Astrocyte of the spinal cord (primary cell): ENCODE measurements at regions not wholly inside any gene's neighbourhood (a gene's known extent, or its start where the extent isn't known, plus 50 kb on each side); places are given as distances from the start of the nearest gene placed in this dataset.
"Not testable (repeated sequence)": the region's sequence is repeated elsewhere in the genome, so short reads cannot be mapped to it uniquely, and the experiment has no call there.

Source experiments
- DNase-seq: peaks from one replicate; pipeline ENCODE4 v3.0.0; 2011; ENCODE audit warnings: low read depth, low spot score
- H3K4me3 ChIP-seq: 2 replicates; pipeline ENCODE4 v1.5.1; 2011; ENCODE audit warnings: low read depth, mild to moderate bottlenecking, low read length, moderate library complexity
- CTCF ChIP-seq: IDR thresholded peaks from 2 replicates; pipeline ENCODE4 v1.5.1; 2012; ENCODE audit warnings: low read depth, mild to moderate bottlenecking, low read length, inconsistent platforms
- in situ Hi-C: cut with HindIII; loops from 2 replicates; pipeline ENCODE4 v1.10.0; 2017; ENCODE audit warnings: low sequenced_read_pairs

- H3K4me3 ChIP-seq = no peak overlapping the region
- no peak for DNase-seq
- no peak for TF ChIP-seq CTCF
- in situ Hi-C loops = no loop called here
These were observed 162.6 kb downstream of the DMAC1 start for GRCh38 chr9:7636838-7637467.

GRCh38 chr9:7636309-7636708 lies 163.3 kb downstream of the DMAC1 start:
- TF ChIP-seq CTCF = no peak
- in situ Hi-C loops = no loop called here

GRCh38 chr9:7626571-7627029 lies 173.0 kb downstream of the DMAC1 start:
- in situ Hi-C loops, DNase-seq, H3K4me3 ChIP-seq: not testable (repeated sequence)

More at GRCh38 chr9:7636309-7636708, 163.3 kb downstream of the DMAC1 start:
- H3K4me3 ChIP-seq = no peak overlapping the region
- DNase-seq = no peak

- no peak for DNase-seq
- in situ Hi-C loops = no loop called here
- H3K4me3 ChIP-seq = no peak overlapping the region
- no peak for TF ChIP-seq CTCF
These were observed 177.1 kb downstream of the DMAC1 start for GRCh38 chr9:7622481-7622880.

- in situ Hi-C loops = no loop called here
- DNase-seq = no peak
- no peak overlapping the region for H3K4me3 ChIP-seq
- no peak for TF ChIP-seq CTCF
These were observed 184.2 kb downstream of the DMAC1 start for GRCh38 chr9:7615344-7615743.

- H3K4me3 ChIP-seq = no peak overlapping the region
- TF ChIP-seq CTCF = no peak
- in situ Hi-C loops = no loop called here
- peak; percentile 10 for DNase-seq
These were observed 185.6 kb downstream of the DMAC1 start for GRCh38 chr9:7613931-7614330.

GRCh38 chr9:7608261-7608660 lies 191.3 kb downstream of the DMAC1 start:
- in situ Hi-C loops = no loop called here

More at GRCh38 chr9:7608261-7608660, 191.3 kb downstream of the DMAC1 start:
- DNase-seq = peak; percentile 34
- no peak for TF ChIP-seq CTCF
- H3K4me3 ChIP-seq = no peak overlapping the region
